HEK293T (cell line): ENCODE measurements at regions not wholly inside any gene's neighbourhood (a gene's known extent, or its start where the extent isn't known, plus 50 kb on each side); places are given as distances from the start of the nearest gene placed in this dataset.
"Not testable (repeated sequence)": the region's sequence is repeated elsewhere in the genome, so short reads cannot be mapped to it uniquely, and the experiment has no call there.

ENCODE experiments used
- CTCF ChIA-PET: fragments of 350-600 bp; formaldehyde crosslinking; extraction: SDS; loops from one replicate; lab custom pipeline; 2021; ENCODE audit warnings: antibody characterized with exemption, inconsistent platforms; lab: Yijun Ruan, JAX
- POLR2A ChIA-PET: fragments of 350-600 bp; formaldehyde crosslinking; extraction: SDS; loops from one replicate; lab custom pipeline; 2020; ENCODE audit warnings: antibody characterized with exemption, inconsistent platforms; lab: Yijun Ruan, JAX
- DNase-seq: peaks from one replicate; pipeline ENCODE4 v3.0.0; 2012; ENCODE audit warnings: mixed read lengths; ENCODE audit errors: extremely low spot score
- ARNT ChIP-seq: fragments of 450-650 bp; IDR thresholded peaks from 2 replicates; pipeline ENCODE4 v1.6.1; 2017; ENCODE audit warnings: mild to moderate bottlenecking
- BHLHE40 ChIP-seq: fragments of 450-650 bp; IDR thresholded peaks from 2 replicates; pipeline ENCODE4 v1.6.1; 2016; ENCODE audit warnings: mild to moderate bottlenecking, moderate library complexity, borderline replicate concordance
- CTBP1 ChIP-seq: fragments of 450-650 bp; IDR thresholded peaks from 2 replicates; pipeline ENCODE4 v1.6.1; 2016; ENCODE audit warnings: borderline replicate concordance
- ELF4 ChIP-seq: fragments of 450-650 bp; IDR thresholded peaks from 2 replicates; pipeline ENCODE4 v1.6.1; 2017; ENCODE audit warnings: antibody characterized with exemption
- FOXA1 ChIP-seq: fragments of 450-650 bp; IDR thresholded peaks from 2 replicates; pipeline ENCODE4 v1.6.1; 2016; ENCODE audit warnings: mild to moderate bottlenecking
- FOXK2 ChIP-seq: fragments of 450-650 bp; IDR thresholded peaks from 2 replicates; pipeline ENCODE4 v1.6.1; 2016; ENCODE audit warnings: mild to moderate bottlenecking
- FOXM1 ChIP-seq: fragments of 450-650 bp; IDR thresholded peaks from 2 replicates; pipeline ENCODE4 v1.6.1; 2017; ENCODE audit warnings: mild to moderate bottlenecking, borderline replicate concordance
- HDGF ChIP-seq: fragments of 450-650 bp; IDR thresholded peaks from 2 replicates; pipeline ENCODE4 v1.6.1; 2017; ENCODE audit warnings: antibody characterized with exemption, borderline replicate concordance
- L3MBTL2 ChIP-seq: fragments of 450-650 bp; conservative IDR thresholded peaks from 2 replicates; pipeline ENCODE4 v1.6.1; 2016; ENCODE audit warnings: mild to moderate bottlenecking
- LEF1 ChIP-seq: fragments of 450-650 bp; IDR thresholded peaks from 2 replicates; pipeline ENCODE4 v1.6.1; 2017; ENCODE audit warnings: mild to moderate bottlenecking, borderline replicate concordance
- NFRKB ChIP-seq: fragments of 450-650 bp; IDR thresholded peaks from 2 replicates; pipeline ENCODE4 v1.6.1; 2016; ENCODE audit warnings: mild to moderate bottlenecking, moderate library complexity
- PKNOX1 ChIP-seq: fragments of 450-650 bp; IDR thresholded peaks from 2 replicates; pipeline ENCODE4 v1.6.1; 2016
- SP1 ChIP-seq: fragments of 450-650 bp; IDR thresholded peaks from 2 replicates; pipeline ENCODE4 v1.6.1; 2017
- SUZ12 ChIP-seq: fragments of 450-650 bp; IDR thresholded peaks from 2 replicates; pipeline ENCODE4 v1.6.1; 2016; ENCODE audit warnings: mild to moderate bottlenecking
- TARDBP ChIP-seq: fragments of 450-650 bp; IDR thresholded peaks from 2 replicates; pipeline ENCODE4 v1.6.1; 2016
- ZNF384 ChIP-seq: fragments of 450-650 bp; IDR thresholded peaks from 2 replicates; pipeline ENCODE4 v1.6.1; 2016

GRCh38 chr4:20017070-20017776, 234.5 kb upstream of the SLIT2 start:
- TF ChIP-seq SP1 (no peak), L3MBTL2 (no peak), ELF4 (no peak), FOXA1 (no peak), ZNF384 (no peak), TARDBP (no peak), LEF1 (no peak), SUZ12 (no peak), NFRKB (no peak), FOXK2 (no peak), FOXM1 (no peak), CTBP1 (no peak), BHLHE40 (no peak), HDGF (no peak), ARNT (no peak)
- POLR2A ChIA-PET: no interaction called here
- no peak for DNase-seq
- CTCF ChIA-PET: no interaction called here

- TF ChIP-seq HDGF (no peak), FOXA1 (no peak), CTBP1 (no peak), PKNOX1 (no peak), SP1 (no peak), L3MBTL2 (no peak), ZNF384 (no peak), TARDBP (no peak), FOXK2 (no peak)
- CTCF ChIA-PET: no interaction called here
- POLR2A ChIA-PET: no interaction called here
- DNase-seq: no peak
Observed at GRCh38 chr4:20015636-20016224, 236.0 kb upstream of the SLIT2 start.

GRCh38 chr4:20003836-20004558, 247.7 kb upstream of the SLIT2 start:
- CTCF ChIA-PET, DNase-seq, POLR2A ChIA-PET: not testable (repeated sequence)

GRCh38 chr4:19999775-20000414, 251.8 kb upstream of the SLIT2 start:
- TF ChIP-seq SP1 (no peak), LEF1 (no peak), L3MBTL2 (no peak), BHLHE40 (no peak), ZNF384 (no peak), ELF4 (no peak), FOXA1 (no peak), ARNT (no peak), HDGF (no peak), FOXK2 (no peak), NFRKB (no peak), FOXM1 (no peak), PKNOX1 (no peak), TARDBP (no peak), CTBP1 (no peak)
- no peak for DNase-seq
- CTCF ChIA-PET: no interaction called here

GRCh38 chr4:19999276-19999675, 252.4 kb upstream of the SLIT2 start:
- no peak for TF ChIP-seq HDGF
- no peak for TF ChIP-seq FOXK2
- TF ChIP-seq ZNF384: no peak
- TF ChIP-seq ARNT: no peak
- TF ChIP-seq LEF1: no peak
- TF ChIP-seq SP1: no peak
- TF ChIP-seq SUZ12: no peak
- TF ChIP-seq BHLHE40: no peak
- no peak for TF ChIP-seq CTBP1
- TF ChIP-seq TARDBP: no peak
- TF ChIP-seq FOXA1: no peak
- TF ChIP-seq NFRKB: no peak
- no peak for TF ChIP-seq FOXM1
- TF ChIP-seq ELF4: no peak
- no peak for TF ChIP-seq PKNOX1
- TF ChIP-seq L3MBTL2: no peak
- DNase-seq: no peak
- ChIA-PET POLR2A (no interaction called here), CTCF (no interaction called here)

More at GRCh38 chr4:19999775-20000414, 251.8 kb upstream of the SLIT2 start:
- POLR2A ChIA-PET: no interaction called here
